HepG2 (cell line): ENCODE measurements at regions not wholly inside any gene's neighbourhood (a gene's known extent, or its start where the extent isn't known, plus 50 kb on each side); places are given as distances from the start of the nearest gene placed in this dataset.

Experiments
- ATAC-seq: fragments of 200-7000 bp; cut with Tn5 transposase; 3 replicates; pipeline ENCODE4 v1.9.1; 2020; ENCODE audit warnings: mild to moderate bottlenecking, moderate library complexity
- BruUV-seq: library from RNA; stranded (reverse); fragments of 400-500 nt; replicated peaks from 2 replicates; lab custom pipeline; 2021; lab: Mats Ljungman, UMichigan
- CTCF ChIA-PET: fragments of 300-600 bp; formaldehyde crosslinking; extraction: SDS; loops from one replicate; lab custom pipeline; 2021; ENCODE audit warnings: low total read pairs, inconsistent platforms, low intra/inter-chr PET ratio; lab: Yijun Ruan, JAX
- POLR2A ChIA-PET: fragments of 350-600 bp; sonication (Branson Sonifier 250); formaldehyde crosslinking; loops from one replicate; lab custom pipeline; 2020; ENCODE audit warnings: antibody characterized with exemption, inconsistent platforms; lab: Yijun Ruan, JAX
- DNase-seq: peaks from one replicate; pipeline ENCODE4 v3.0.0-alpha.2; 2015; ENCODE audit warnings: low spot score
- FAIRE-seq: peaks from 3 replicates; lab custom pipeline; 2011; peaks lifted over from hg19 to GRCh38; lab: Jason Lieb, UNC
- H2AFZ ChIP-seq: one replicate; pipeline ENCODE4 v1.6.1; 2011; ENCODE audit warnings: low read length, inconsistent platforms
- H3K27ac ChIP-seq: fragments of 300-600 bp; 3 replicates; pipeline ENCODE4 v1.8.0; 2011; ENCODE audit warnings: mixed run types, mild to moderate bottlenecking, mixed read lengths, low read length, inconsistent platforms; ENCODE audit not compliant: insufficient read depth; ENCODE audit errors: extremely low read length
- H3K27me3 ChIP-seq, 2 experiments: fragments of 200-600 bp in 1 of 2; 2 replicates in 1 of 2; 3 replicates in 1 of 2; pipeline versions ENCODE4 v1.6.0 to v1.8.0; 2011; ENCODE audit warnings: low read length in 2 of 2, mild to moderate bottlenecking in 2 of 2, moderate library complexity in 2 of 2, inconsistent platforms in 1 of 2; ENCODE audit not compliant: insufficient read depth in 2 of 2, control insufficient read depth in 1 of 2
- H3K36me3 ChIP-seq, 2 experiments: fragments of 200-600 bp in 1 of 2; replicated peaks in 1 of 2; 2 replicates in 1 of 2; 3 replicates in 1 of 2; pipeline versions ENCODE4 v1.5.1 to v1.8.0; 2011; ENCODE audit warnings: low read length in 2 of 2, inconsistent platforms in 1 of 2; ENCODE audit not compliant: insufficient read depth in 2 of 2, control insufficient read depth in 1 of 2
- H3K4me1 ChIP-seq: 2 replicates; pipeline ENCODE4 v1.5.1; 2012; ENCODE audit warnings: low read length, inconsistent platforms; ENCODE audit not compliant: insufficient read depth
- H3K4me2 ChIP-seq: 2 replicates; pipeline ENCODE4 v1.6.0; 2011; ENCODE audit warnings: low read depth, low read length, inconsistent platforms
- H3K4me3 ChIP-seq, 3 experiments: fragments of 200-600 bp in 1 of 3; sonication (generic), shearing (Covaris generic) in 1 of 3; replicated peaks in 1 of 3; 2 replicates each; pipeline ENCODE4 v1.5.1; 2011 to 2016; ENCODE audit warnings: low read length in 3 of 3, inconsistent platforms in 2 of 3, low read depth in 2 of 3, mild to moderate bottlenecking in 2 of 3, control low read depth in 1 of 3, mixed read lengths in 1 of 3; ENCODE audit not compliant: insufficient read depth in 1 of 3
- H3K79me2 ChIP-seq: one replicate; pipeline ENCODE4 v1.6.1; 2011; ENCODE audit warnings: low read length, inconsistent platforms; ENCODE audit not compliant: insufficient read depth
- H3K9ac ChIP-seq: 2 replicates; pipeline ENCODE4 v1.6.0; 2011; ENCODE audit warnings: mild to moderate bottlenecking, low read depth, low read length, inconsistent platforms; ENCODE audit not compliant: insufficient read depth
- H3K9me3 ChIP-seq: 2 replicates; pipeline ENCODE4 v1.5.1; 2012; ENCODE audit warnings: mild to moderate bottlenecking, low read length
- H4K20me1 ChIP-seq: 2 replicates; pipeline ENCODE4 v1.6.0; 2011; ENCODE audit warnings: inconsistent platforms, mild to moderate bottlenecking, low read length, moderate library complexity; ENCODE audit not compliant: insufficient read depth
- ETV5 ChIP-seq: IDR thresholded peaks from 2 replicates; pipeline ENCODE4 v1.6.1; 2018; ENCODE audit warnings: missing biosample characterization, missing genetic modification reagents, inconsistent platforms, borderline replicate concordance
- ISL2 ChIP-seq: sonication (generic); formaldehyde crosslinking; IDR thresholded peaks from 2 replicates; pipeline ENCODE4 v1.5.0; 2020; ENCODE audit warnings: missing genetic modification reagents
- MZF1 ChIP-seq: sonication (generic); formaldehyde crosslinking; IDR thresholded peaks from 2 replicates; pipeline ENCODE4 v1.8.1; 2023; ENCODE audit warnings: mild to moderate bottlenecking, missing genetic modification reagents, borderline replicate concordance
- TBP ChIP-seq: sonication (generic); formaldehyde crosslinking; IDR thresholded peaks from 2 replicates; pipeline ENCODE4 v1.5.0; 2020; ENCODE audit warnings: missing genetic modification reagents
- ZBTB3 ChIP-seq: sonication (generic); formaldehyde crosslinking; IDR thresholded peaks from 2 replicates; pipeline ENCODE4 v1.4.0; 2020; ENCODE audit warnings: low read depth, mild to moderate bottlenecking, moderate library complexity, missing genetic modification reagents, borderline replicate concordance
- ZFP41 ChIP-seq: sonication (generic); formaldehyde crosslinking; IDR thresholded peaks from 2 replicates; pipeline ENCODE4 v1.4.0; 2020; ENCODE audit warnings: mild to moderate bottlenecking, missing genetic modification reagents, borderline replicate concordance
- WGBS: methylation state at CpG from one replicate; pipeline ENCODE4 v1.1.6; 2017; ENCODE audit warnings: low lambda C conversion rate; 5-methylcytosine and 5-hydroxymethylcytosine counted together
- in situ Hi-C: cut with HindIII; loops from 2 replicates; pipeline ENCODE4 v1.10.0; 2017; ENCODE audit warnings: low pct_unique_long_range_greater_than_20kb; ENCODE audit not compliant: extremely low pct_ligation_motif_present
- intact Hi-C: fragments of 100-400 bp; cut with micrococcal nuclease; formaldehyde crosslinking; loops from one replicate; pipeline ENCODE4 v1.10.0; 2022; ENCODE audit not compliant: unreplicated experiment
- TF ChIP-seq, protein P1 (sequence below): sonication (generic); formaldehyde crosslinking; IDR thresholded peaks from 2 replicates; pipeline ENCODE4 v1.5.0; 2020; ENCODE audit warnings: mild to moderate bottlenecking, missing genetic modification reagents, borderline replicate concordance
- TF ChIP-seq, protein P2 (sequence below): sonication (generic); formaldehyde crosslinking; IDR thresholded peaks from 2 replicates; pipeline ENCODE4 v1.4.0; 2020; ENCODE audit warnings: missing genetic modification reagents, mild to moderate bottlenecking, borderline replicate concordance

DNA sequence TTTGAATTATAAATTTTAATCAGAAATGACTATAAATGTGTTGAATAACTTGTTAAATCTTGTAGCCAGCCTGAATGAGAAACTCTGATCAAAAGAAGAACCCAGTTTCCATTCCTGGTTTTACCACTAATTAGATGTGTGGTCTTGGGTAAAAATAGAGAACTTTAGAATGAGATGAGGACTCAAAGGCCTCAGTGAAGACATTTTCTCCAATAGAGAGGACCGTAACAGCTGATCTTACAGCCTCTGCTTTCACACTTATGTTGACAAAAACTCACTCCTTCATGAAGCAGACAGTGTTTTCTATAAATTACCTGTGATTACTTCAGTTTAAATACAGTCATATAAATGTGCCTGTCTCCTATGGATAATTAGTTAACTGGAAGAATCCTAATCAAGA, 200.1 kb upstream of the MEOX2 start:
- no peak overlapping the region for H2AFZ ChIP-seq
- FAIRE-seq (no peak), DNase-seq (no peak), ATAC-seq (no peak)
- in situ Hi-C loops (no loop called here), intact Hi-C loops (no loop called here)
- BruUV-seq, result no TSS peak
- H3K9me3 ChIP-seq, result no peaks in the 10 kb centered on the region; the same call in 1 of the 2 replicates
- no peak overlapping the region for H3K4me2 ChIP-seq
- H3K27ac ChIP-seq, result no peak overlapping the region
- TF ChIP-seq MZF1 (CRISPR knock-in tag), result no peak
- no peak for TF ChIP-seq ZBTB3 (CRISPR knock-in tag)
- no peak for TF ChIP-seq ZFP41 (CRISPR knock-in tag)
- TF ChIP-seq, protein P1, sequence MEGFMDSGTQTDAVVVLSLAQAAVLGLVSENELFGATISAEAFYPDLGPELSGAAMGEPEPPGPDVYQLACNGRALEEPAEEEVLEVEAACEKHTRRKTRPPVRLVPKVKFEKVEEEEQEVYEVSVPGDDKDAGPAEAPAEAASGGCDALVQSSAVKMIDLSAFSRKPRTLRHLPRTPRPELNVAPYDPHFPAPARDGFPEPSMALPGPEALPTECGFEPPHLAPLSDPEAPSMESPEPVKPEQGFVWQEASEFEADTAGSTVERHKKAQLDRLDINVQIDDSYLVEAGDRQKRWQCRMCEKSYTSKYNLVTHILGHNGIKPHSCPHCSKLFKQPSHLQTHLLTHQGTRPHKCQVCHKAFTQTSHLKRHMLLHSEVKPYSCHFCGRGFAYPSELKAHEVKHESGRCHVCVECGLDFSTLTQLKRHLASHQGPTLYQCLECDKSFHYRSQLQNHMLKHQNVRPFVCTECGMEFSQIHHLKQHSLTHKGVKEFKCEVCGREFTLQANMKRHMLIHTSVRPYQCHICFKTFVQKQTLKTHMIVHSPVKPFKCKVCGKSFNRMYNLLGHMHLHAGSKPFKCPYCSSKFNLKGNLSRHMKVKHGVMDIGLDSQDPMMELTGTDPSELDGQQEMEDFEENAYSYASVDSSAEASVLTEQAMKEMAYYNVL (CRISPR knock-in tag), result no peak
- TF ChIP-seq TBP (CRISPR knock-in tag), result no peak
- TF ChIP-seq, protein P2, sequence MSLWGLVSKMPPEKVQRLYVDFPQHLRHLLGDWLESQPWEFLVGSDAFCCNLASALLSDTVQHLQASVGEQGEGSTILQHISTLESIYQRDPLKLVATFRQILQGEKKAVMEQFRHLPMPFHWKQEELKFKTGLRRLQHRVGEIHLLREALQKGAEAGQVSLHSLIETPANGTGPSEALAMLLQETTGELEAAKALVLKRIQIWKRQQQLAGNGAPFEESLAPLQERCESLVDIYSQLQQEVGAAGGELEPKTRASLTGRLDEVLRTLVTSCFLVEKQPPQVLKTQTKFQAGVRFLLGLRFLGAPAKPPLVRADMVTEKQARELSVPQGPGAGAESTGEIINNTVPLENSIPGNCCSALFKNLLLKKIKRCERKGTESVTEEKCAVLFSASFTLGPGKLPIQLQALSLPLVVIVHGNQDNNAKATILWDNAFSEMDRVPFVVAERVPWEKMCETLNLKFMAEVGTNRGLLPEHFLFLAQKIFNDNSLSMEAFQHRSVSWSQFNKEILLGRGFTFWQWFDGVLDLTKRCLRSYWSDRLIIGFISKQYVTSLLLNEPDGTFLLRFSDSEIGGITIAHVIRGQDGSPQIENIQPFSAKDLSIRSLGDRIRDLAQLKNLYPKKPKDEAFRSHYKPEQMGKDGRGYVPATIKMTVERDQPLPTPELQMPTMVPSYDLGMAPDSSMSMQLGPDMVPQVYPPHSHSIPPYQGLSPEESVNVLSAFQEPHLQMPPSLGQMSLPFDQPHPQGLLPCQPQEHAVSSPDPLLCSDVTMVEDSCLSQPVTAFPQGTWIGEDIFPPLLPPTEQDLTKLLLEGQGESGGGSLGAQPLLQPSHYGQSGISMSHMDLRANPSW, result no peak
- TF ChIP-seq ISL2 (CRISPR knock-in tag), result no peak
- TF ChIP-seq ETV5 (CRISPR knock-in tag), result no peak
- ChIA-PET CTCF (no interaction called here), POLR2A (no interaction called here)
- H3K9ac ChIP-seq, result no peak overlapping the region
- no peaks in the 10 kb centered on the region for H4K20me1 ChIP-seq
- H3K4me1 ChIP-seq, result no peaks in the 10 kb centered on the region
- no peaks in the 10 kb centered on the region for H3K79me2 ChIP-seq
- no peaks in the 10 kb centered on the region for H3K27me3 ChIP-seq
- H3K36me3 ChIP-seq, result no peaks in the 10 kb centered on the region
- WGBS, result 5% methylated on average over 1 of the region's 1 CpG
- no peak overlapping the region for H3K4me3 ChIP-seq
